ENCODE measurements at regions not wholly inside any gene's neighbourhood (a gene's known extent, or its start where the extent isn't known, plus 50 kb on each side); places are given as distances from the start of the nearest gene placed in this dataset.
"Not testable (repeated sequence)": the region's sequence is repeated elsewhere in the genome, so short reads cannot be mapped to it uniquely, and the experiment has no call there.

GRCh38 chr21:15627011-15627410, 102.8 kb upstream of the USP25 start:
- intact Hi-C loops (cut with micrococcal nuclease), result no loop called here
- H3K9me3 ChIP-seq (ENCODE audit: low read length), result no peaks in the 10 kb centered on the region
- CTCF ChIA-PET, result no interaction called here
- H3K4me1 ChIP-seq (ENCODE audit: insufficient read depth, low read length), result peaks cover 19% of the 10 kb centered on the region
- no peaks in the 10 kb centered on the region for H3K9me2 ChIP-seq (replicated peaks; ENCODE audit: low read length)
- H3F3A ChIP-seq (ENCODE audit: low read length, unreplicated experiment), result no peaks in the 10 kb centered on the region
- no peak overlapping the region for H2AFZ ChIP-seq (ENCODE audit: low read length)
- H3K4me2 ChIP-seq (ENCODE audit: low read length), result no peak overlapping the region
- no peaks in the 10 kb centered on the region for H3K36me3 ChIP-seq (ENCODE audit: low read depth, low read length)
- ATAC-seq, result no peak
- H3K27ac ChIP-seq (ENCODE audit: low read length), result no peak overlapping the region
- no peaks in the 10 kb centered on the region for H4K20me1 ChIP-seq (ENCODE audit: low read length)
- H3K4me3 ChIP-seq (ENCODE audit: low read length), result no peak overlapping the region
- H3K27me3 ChIP-seq (ENCODE audit: low read length), result no peaks in the 10 kb centered on the region
- TF ChIP-seq EZH2phosphoT487 (IDR thresholded peaks at IDR 0.05; ENCODE audit: borderline replicate concordance, low read length) (no peak), EZH2 (IDR thresholded peaks at IDR 0.05; ENCODE audit: low read length, unreplicated experiment) (no peak)
- TF ChIP-seq, protein P1, sequence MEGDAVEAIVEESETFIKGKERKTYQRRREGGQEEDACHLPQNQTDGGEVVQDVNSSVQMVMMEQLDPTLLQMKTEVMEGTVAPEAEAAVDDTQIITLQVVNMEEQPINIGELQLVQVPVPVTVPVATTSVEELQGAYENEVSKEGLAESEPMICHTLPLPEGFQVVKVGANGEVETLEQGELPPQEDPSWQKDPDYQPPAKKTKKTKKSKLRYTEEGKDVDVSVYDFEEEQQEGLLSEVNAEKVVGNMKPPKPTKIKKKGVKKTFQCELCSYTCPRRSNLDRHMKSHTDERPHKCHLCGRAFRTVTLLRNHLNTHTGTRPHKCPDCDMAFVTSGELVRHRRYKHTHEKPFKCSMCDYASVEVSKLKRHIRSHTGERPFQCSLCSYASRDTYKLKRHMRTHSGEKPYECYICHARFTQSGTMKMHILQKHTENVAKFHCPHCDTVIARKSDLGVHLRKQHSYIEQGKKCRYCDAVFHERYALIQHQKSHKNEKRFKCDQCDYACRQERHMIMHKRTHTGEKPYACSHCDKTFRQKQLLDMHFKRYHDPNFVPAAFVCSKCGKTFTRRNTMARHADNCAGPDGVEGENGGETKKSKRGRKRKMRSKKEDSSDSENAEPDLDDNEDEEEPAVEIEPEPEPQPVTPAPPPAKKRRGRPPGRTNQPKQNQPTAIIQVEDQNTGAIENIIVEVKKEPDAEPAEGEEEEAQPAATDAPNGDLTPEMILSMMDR (conservative IDR thresholded peaks at IDR 0.05; ENCODE audit: low read depth, low read length), result no peak
- POLR2A ChIA-PET (ENCODE audit: unreplicated experiment), result no interaction called here
- DNase-seq, result no peak
- H3K79me2 ChIP-seq (ENCODE audit: low read length), result no peaks in the 10 kb centered on the region
- no peak overlapping the region for H3K9ac ChIP-seq (ENCODE audit: low read length)
- BruUV-seq (replicated peaks), result no TSS peak

DNA sequence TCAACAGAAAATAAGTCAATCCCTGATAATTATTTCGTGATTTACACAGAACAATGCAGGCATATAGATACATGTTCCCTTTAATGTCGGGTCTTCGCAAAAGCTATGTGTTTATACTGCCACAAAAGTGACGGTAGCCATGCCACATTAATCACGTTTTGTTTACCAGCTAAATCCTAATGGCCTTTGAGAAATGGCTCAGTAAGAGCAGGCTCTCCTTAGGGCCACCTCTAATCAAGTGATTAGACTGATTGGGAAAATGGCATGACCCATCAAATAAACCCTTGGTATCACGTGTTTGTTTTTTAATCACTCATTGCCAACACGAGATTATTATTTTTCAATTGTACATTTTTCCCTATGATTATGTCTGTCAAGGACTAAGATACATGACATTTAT, 102.0 kb upstream of the USP25 start:
- Histone ChIP-seq H3K9me3 (ENCODE audit: low read length) (no peaks in the 10 kb centered on the region), H3K4me1 (ENCODE audit: insufficient read depth, low read length) (peaks cover 20% of the 10 kb centered on the region), H3K4me3 (ENCODE audit: low read length) (no peak overlapping the region), H3K27me3 (ENCODE audit: low read length) (no peaks in the 10 kb centered on the region), H4K20me1 (ENCODE audit: low read length) (no peaks in the 10 kb centered on the region), H3K36me3 (ENCODE audit: low read depth, low read length) (no peaks in the 10 kb centered on the region), H2AFZ (ENCODE audit: low read length) (no peak overlapping the region), H3K79me2 (ENCODE audit: low read length) (no peaks in the 10 kb centered on the region), H3K27ac (ENCODE audit: low read length) (no peak overlapping the region), H3K9me2 (replicated peaks; ENCODE audit: low read length) (no peaks in the 10 kb centered on the region), H3K4me2 (ENCODE audit: low read length) (no peak overlapping the region), H3F3A (ENCODE audit: low read length, unreplicated experiment) (no peaks in the 10 kb centered on the region), H3K9ac (ENCODE audit: low read length) (no peak overlapping the region)
- no TSS peak for BruUV-seq (replicated peaks)
- ATAC-seq (no peak), DNase-seq (no peak)
- ChIA-PET POLR2A (ENCODE audit: unreplicated experiment) (interaction anchor here (0.6 kb wide), 1 partner anchor 8 kb away, joined by 3 read pairs; no protein-coding TSS in a partner anchor), CTCF (no interaction called here)
- TF ChIP-seq EZH2phosphoT487 (IDR thresholded peaks at IDR 0.05; ENCODE audit: borderline replicate concordance, low read length) (no peak), EZH2 (IDR thresholded peaks at IDR 0.05; ENCODE audit: low read length, unreplicated experiment) (no peak)
- TF ChIP-seq, protein P1 (conservative IDR thresholded peaks at IDR 0.05; ENCODE audit: low read depth, low read length), result no peak
- intact Hi-C loops (cut with micrococcal nuclease), result no loop called here

DNA sequence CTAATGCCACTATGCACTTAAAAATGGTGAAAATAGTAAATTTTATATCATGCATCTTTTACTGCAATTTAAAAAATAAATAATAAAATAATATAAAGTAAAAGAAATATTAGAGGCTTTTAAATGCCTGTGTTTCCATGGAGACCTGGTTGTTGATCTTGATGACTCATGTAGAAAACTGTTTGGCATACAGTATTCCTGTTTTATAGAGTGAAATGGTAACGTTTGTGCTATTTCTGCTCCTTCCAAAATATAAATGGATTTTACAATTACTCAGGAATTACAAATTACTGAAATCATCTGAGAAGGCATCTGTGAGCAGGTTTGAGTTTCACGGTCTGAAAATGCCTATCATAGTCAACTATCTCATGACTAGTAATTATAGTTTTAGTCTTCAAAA, 98.4 kb upstream of the USP25 start:
- H3K4me1 ChIP-seq (ENCODE audit: insufficient read depth, low read length), result peaks cover 20% of the 10 kb centered on the region
- no peaks in the 10 kb centered on the region for H3K36me3 ChIP-seq (ENCODE audit: low read depth, low read length)
- peak overlapping the region; percentile 47 for H3K27ac ChIP-seq (ENCODE audit: low read length)
- no peaks in the 10 kb centered on the region for H3K9me2 ChIP-seq (replicated peaks; ENCODE audit: low read length)
- BruUV-seq (replicated peaks), result no TSS peak
- TF ChIP-seq EZH2phosphoT487 (IDR thresholded peaks at IDR 0.05; ENCODE audit: borderline replicate concordance, low read length) (no peak), EZH2 (IDR thresholded peaks at IDR 0.05; ENCODE audit: low read length, unreplicated experiment) (no peak)
- TF ChIP-seq, protein P1 (conservative IDR thresholded peaks at IDR 0.05; ENCODE audit: low read depth, low read length), result no peak
- no peaks in the 10 kb centered on the region for H4K20me1 ChIP-seq (ENCODE audit: low read length)
- no peaks in the 10 kb centered on the region for H3K9me3 ChIP-seq (ENCODE audit: low read length)
- H3K4me2 ChIP-seq (ENCODE audit: low read length), result peak overlapping the region; percentile 64
- peak overlapping the region; percentile 35; the same call in 1 of the 2 replicates for H2AFZ ChIP-seq (ENCODE audit: low read length)
- POLR2A ChIA-PET (ENCODE audit: unreplicated experiment), result no interaction called here
- peak; percentile 81 for DNase-seq
- no peaks in the 10 kb centered on the region for H3K27me3 ChIP-seq (ENCODE audit: low read length)
- H3K4me3 ChIP-seq (ENCODE audit: low read length), result no peak overlapping the region
- no peaks in the 10 kb centered on the region for H3K79me2 ChIP-seq (ENCODE audit: low read length)
- CTCF ChIA-PET, result no interaction called here
- 0 out of 2 replicates have a peak overlapping the region, but pooled peaks have one; percentile 0 for H3K9ac ChIP-seq (ENCODE audit: low read length)
- intact Hi-C loops (cut with micrococcal nuclease), result loop anchor here (1.0 to 5.0 kb wide), 3 partner anchors 36 to 75 kb away; no protein-coding TSS in a partner anchor
- H3F3A ChIP-seq (ENCODE audit: low read length, unreplicated experiment), result no peaks in the 10 kb centered on the region
- peak; percentile 88 for ATAC-seq

GRCh38 chr21:15634541-15634940, 95.2 kb upstream of the USP25 start:
- ATAC-seq; BruUV-seq (replicated peaks); H3K36me3 ChIP-seq (ENCODE audit: low read depth, low read length); H3K4me3 ChIP-seq (ENCODE audit: low read length); POLR2A ChIA-PET (ENCODE audit: unreplicated experiment); H3K9me2 ChIP-seq (replicated peaks; ENCODE audit: low read length); H3K79me2 ChIP-seq (ENCODE audit: low read length); CTCF ChIA-PET; H2AFZ ChIP-seq (ENCODE audit: low read length); H3K4me2 ChIP-seq (ENCODE audit: low read length); H3F3A ChIP-seq (ENCODE audit: low read length, unreplicated experiment); H3K9ac ChIP-seq (ENCODE audit: low read length); H4K20me1 ChIP-seq (ENCODE audit: low read length); H3K27ac ChIP-seq (ENCODE audit: low read length); H3K9me3 ChIP-seq (ENCODE audit: low read length); H3K27me3 ChIP-seq (ENCODE audit: low read length); DNase-seq: not testable (repeated sequence)
- peaks cover 18% of the 10 kb centered on the region for H3K4me1 ChIP-seq (ENCODE audit: insufficient read depth, low read length)
- intact Hi-C loops (cut with micrococcal nuclease), result loop anchor here (5.0 kb wide), 1 partner anchor 33 kb away; no protein-coding TSS in a partner anchor

Data from PC-3 (cell line).